ENCODE measurements at regions not wholly inside any gene's neighbourhood (a gene's known extent, or its start where the extent isn't known, plus 50 kb on each side); places are given as distances from the start of the nearest gene placed in this dataset.

DNA sequence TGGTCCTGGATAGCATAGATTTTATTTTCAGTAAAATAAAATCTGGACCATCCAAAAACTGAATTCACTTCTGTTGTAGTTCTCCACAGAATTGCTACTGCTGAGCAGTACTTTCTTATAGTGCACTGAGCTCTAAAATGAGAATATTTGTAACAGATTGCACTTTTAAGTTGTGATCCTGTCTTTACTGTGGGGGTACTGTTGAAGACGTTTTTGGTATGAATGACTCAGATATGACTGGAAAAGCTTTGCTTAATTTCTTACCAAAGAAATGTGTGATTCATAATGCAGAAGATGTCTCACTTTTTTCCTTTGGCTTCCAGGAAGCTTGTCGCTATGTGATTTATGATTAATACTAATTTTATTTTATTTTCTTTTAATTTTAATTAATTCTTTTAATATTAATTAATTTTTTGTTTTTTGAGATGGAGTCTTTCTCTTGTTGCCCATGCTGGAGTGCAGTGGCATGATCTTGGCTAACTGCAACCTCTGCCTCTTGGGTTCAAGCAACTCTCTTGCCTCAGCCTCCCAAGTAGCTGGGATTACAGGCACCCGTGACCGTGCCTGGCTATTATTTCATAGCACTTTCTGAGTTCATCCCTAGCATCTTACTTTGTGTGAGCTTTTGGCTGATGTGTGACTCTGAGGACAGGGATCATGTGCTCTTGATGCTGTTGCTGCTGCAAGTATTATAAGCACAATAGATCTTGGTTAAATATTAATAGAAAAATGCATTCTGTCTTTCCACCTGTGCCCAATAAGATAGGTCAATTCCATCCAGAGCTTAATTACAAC lies 557.6 kb upstream of the AMELY start:
- ATAC-seq, result no peak
- in situ Hi-C loops (cut with MboI; ENCODE audit: low sequenced_read_pairs in 4 of 4), result no loop called here

DNA sequence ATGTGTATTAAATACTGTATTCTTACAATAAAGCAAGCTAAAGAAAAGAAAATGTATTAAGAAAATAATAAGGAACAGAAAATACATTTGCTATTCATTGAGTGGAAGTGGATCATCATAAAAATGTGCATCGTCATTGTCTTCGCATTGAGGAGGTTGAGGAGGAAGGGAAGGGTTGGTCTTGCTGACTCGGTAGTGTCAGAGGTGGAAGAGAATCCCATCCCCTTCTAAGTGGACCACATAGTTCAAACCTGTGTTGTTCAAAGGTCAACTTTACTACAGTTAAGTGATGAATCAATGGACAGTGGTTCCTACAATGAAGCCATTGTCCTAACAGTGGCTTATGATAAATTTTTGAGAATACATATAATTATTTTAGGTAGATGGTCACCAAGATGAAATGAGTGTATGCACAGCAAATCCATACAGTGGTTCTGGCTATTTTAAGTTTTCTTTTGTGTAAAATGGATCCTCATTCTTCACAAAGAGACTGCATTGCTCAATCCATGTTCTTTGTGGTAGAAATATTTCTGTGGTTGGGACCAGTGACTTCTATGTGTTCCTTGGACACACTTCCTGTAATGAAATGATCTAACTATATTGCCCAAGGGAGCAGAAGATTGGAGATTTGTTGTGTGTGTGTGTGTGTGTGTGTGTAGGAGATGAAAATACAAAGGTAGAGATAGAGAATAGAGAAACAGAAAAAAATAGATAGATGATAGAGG lies 556.4 kb upstream of the AMELY start:
- intact Hi-C loops (cut with DNase I; ENCODE audit: low total_unique reads) (no loop called here), in situ Hi-C loops (cut with MboI; ENCODE audit: low sequenced_read_pairs in 4 of 4) (no loop called here)
- Histone ChIP-seq H3K27ac (no peak overlapping the region), H3K36me3 (no peaks in the 10 kb centered on the region), H3K9me3 (no peaks in the 10 kb centered on the region), H3K27me3 (no peaks in the 10 kb centered on the region), H3K4me3 (no peak overlapping the region), H3K4me1 (no peaks in the 10 kb centered on the region)
- DNase-seq (no peak), ATAC-seq (no peak)
- TF ChIP-seq, protein P1, sequence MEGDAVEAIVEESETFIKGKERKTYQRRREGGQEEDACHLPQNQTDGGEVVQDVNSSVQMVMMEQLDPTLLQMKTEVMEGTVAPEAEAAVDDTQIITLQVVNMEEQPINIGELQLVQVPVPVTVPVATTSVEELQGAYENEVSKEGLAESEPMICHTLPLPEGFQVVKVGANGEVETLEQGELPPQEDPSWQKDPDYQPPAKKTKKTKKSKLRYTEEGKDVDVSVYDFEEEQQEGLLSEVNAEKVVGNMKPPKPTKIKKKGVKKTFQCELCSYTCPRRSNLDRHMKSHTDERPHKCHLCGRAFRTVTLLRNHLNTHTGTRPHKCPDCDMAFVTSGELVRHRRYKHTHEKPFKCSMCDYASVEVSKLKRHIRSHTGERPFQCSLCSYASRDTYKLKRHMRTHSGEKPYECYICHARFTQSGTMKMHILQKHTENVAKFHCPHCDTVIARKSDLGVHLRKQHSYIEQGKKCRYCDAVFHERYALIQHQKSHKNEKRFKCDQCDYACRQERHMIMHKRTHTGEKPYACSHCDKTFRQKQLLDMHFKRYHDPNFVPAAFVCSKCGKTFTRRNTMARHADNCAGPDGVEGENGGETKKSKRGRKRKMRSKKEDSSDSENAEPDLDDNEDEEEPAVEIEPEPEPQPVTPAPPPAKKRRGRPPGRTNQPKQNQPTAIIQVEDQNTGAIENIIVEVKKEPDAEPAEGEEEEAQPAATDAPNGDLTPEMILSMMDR (IDR thresholded peaks at IDR 0.05 in 4 of 5, conservative IDR thresholded peaks at IDR 0.05 in 1 of 5), result no peak
- TF ChIP-seq POLR2A (IDR thresholded peaks at IDR 0.05), result no peak

More for the DNA sequence above, 557.6 kb upstream of the AMELY start:
- Histone ChIP-seq H3K27ac (no peak overlapping the region), H3K27me3 (no peaks in the 10 kb centered on the region), H3K4me1 (no peaks in the 10 kb centered on the region), H3K36me3 (no peaks in the 10 kb centered on the region), H3K4me3 (no peak overlapping the region), H3K9me3 (no peaks in the 10 kb centered on the region)
- peak in 1 of 2 donors; percentile 15 for DNase-seq
- intact Hi-C loops (cut with DNase I; ENCODE audit: low total_unique reads), result no loop called here
- TF ChIP-seq, protein P1 (IDR thresholded peaks at IDR 0.05 in 4 of 5, conservative IDR thresholded peaks at IDR 0.05 in 1 of 5), result no peak
- no peak for TF ChIP-seq POLR2A (IDR thresholded peaks at IDR 0.05)

DNA sequence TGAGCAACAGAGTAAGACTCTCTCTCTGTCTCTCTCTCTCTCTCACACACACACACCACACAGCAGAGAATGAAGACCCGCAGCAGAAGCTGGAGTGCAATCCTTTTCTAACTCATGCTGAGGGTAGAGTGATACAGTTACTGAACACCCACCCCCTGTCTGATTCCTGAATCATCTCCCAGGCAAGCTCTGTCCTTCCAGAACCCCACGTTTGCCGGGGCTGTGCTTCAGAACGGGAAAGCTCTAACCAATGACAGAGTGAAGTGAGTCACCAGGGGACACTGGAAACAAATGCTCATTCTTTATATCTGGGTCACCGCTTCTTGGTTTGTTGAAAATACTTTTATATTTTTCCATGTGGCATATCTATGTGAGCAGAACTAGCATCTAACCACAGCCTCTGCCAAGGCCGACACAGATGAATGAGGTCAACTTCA lies 553.7 kb upstream of the AMELY start:
- in situ Hi-C loops (cut with MboI; ENCODE audit: low sequenced_read_pairs in 4 of 4), result no loop called here
- no peak for ATAC-seq
- H3K4me1 ChIP-seq, result no peaks in the 10 kb centered on the region
- intact Hi-C loops (cut with DNase I; ENCODE audit: low total_unique reads), result no loop called here
- no peaks in the 10 kb centered on the region for H3K9me3 ChIP-seq
- H3K4me3 ChIP-seq, result no peak overlapping the region
- TF ChIP-seq, protein P1 (IDR thresholded peaks at IDR 0.05 in 4 of 5, conservative IDR thresholded peaks at IDR 0.05 in 1 of 5), result no peak
- TF ChIP-seq POLR2A (IDR thresholded peaks at IDR 0.05), result no peak
- H3K36me3 ChIP-seq, result no peaks in the 10 kb centered on the region
- peak in 1 of 2 donors; percentile 11 for DNase-seq
- peak overlapping the region in 1 of 4 donors; percentile 13 for H3K27ac ChIP-seq
- no peaks in the 10 kb centered on the region for H3K27me3 ChIP-seq

DNA sequence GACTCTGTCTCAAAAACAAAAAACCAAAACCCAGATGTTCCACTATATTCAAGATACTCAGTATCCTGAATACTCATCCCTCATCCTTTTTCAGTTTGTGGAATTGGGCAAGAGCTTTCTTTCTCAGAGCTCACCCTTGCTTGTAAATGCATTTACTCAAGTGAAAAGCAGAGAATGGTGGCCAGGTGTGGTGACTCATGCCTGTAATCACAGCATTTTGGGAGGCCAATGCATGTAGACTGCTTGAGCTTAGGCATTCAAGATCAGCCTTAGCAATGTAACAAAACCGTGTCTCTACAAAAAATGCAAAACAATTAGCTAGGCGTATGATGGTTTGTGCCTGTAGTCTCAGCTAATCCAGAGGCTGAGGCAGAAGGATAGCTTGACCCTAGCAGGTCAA lies 553.2 kb upstream of the AMELY start:
- Histone ChIP-seq H3K36me3 (no peaks in the 10 kb centered on the region), H3K27me3 (no peaks in the 10 kb centered on the region), H3K9me3 (no peaks in the 10 kb centered on the region), H3K4me3 (no peak overlapping the region), H3K27ac (peak overlapping the region in 1 of 4 donors; percentile 13), H3K4me1 (no peaks in the 10 kb centered on the region)
- ATAC-seq, result no peak
- DNase-seq, result peak in 1 of 2 donors; percentile 13
- in situ Hi-C loops (cut with MboI; ENCODE audit: low sequenced_read_pairs in 4 of 4) (no loop called here), intact Hi-C loops (cut with DNase I; ENCODE audit: low total_unique reads) (no loop called here)
- TF ChIP-seq, protein P1 (IDR thresholded peaks at IDR 0.05 in 4 of 5, conservative IDR thresholded peaks at IDR 0.05 in 1 of 5), result no peak
- TF ChIP-seq POLR2A (IDR thresholded peaks at IDR 0.05), result no peak
